RWPE2 (cell line): ENCODE measurements at regions not wholly inside any gene's neighbourhood (a gene's known extent, or its start where the extent isn't known, plus 50 kb on each side); places are given as distances from the start of the nearest gene placed in this dataset.

ENCODE experiments used
- ATAC-seq: fragments of 200-7000 bp; cut with Tn5 transposase; 3 replicates; pipeline ENCODE4 v1.9.1; 2021; ENCODE audit warnings: low read depth
- DNase-seq: peaks from one replicate; pipeline ENCODE4 v3.0.0-alpha.2; 2020; ENCODE audit warnings: low spot score
- H3K27ac ChIP-seq: fragments of 450-650 bp; 2 replicates; pipeline ENCODE4 v1.5.1; 2017; ENCODE audit warnings: mild to moderate bottlenecking; ENCODE audit not compliant: poor library complexity, severe bottlenecking
- H3K27me3 ChIP-seq: fragments of 250-450 bp; sonication (Bioruptor Pico); 2 replicates; pipeline ENCODE4 v1.5.1; 2021; ENCODE audit warnings: mild to moderate bottlenecking, moderate library complexity; ENCODE audit not compliant: insufficient read depth, poor library complexity, severe bottlenecking
- H3K36me3 ChIP-seq: fragments of 250-450 bp; sonication (Bioruptor Pico); 2 replicates; pipeline ENCODE4 v1.5.1; 2020; ENCODE audit warnings: low read depth, mild to moderate bottlenecking, moderate library complexity
- H3K4me1 ChIP-seq: fragments of 250-450 bp; sonication (Bioruptor Pico); 2 replicates; pipeline ENCODE4 v1.5.1; 2021; ENCODE audit warnings: mild to moderate bottlenecking, moderate library complexity; ENCODE audit not compliant: insufficient read depth, poor library complexity, severe bottlenecking
- H3K4me3 ChIP-seq: fragments of 250-450 bp; sonication (Bioruptor Pico); 2 replicates; pipeline ENCODE4 v1.5.1; 2021; ENCODE audit warnings: mild to moderate bottlenecking, moderate library complexity; ENCODE audit not compliant: severe bottlenecking
- H3K9me3 ChIP-seq: fragments of 250-450 bp; sonication (Bioruptor Pico); 2 replicates; pipeline ENCODE4 v1.5.1; 2021; ENCODE audit warnings: mild to moderate bottlenecking, moderate library complexity; ENCODE audit not compliant: severe bottlenecking
- TF ChIP-seq, protein P1 (sequence below): fragments of 450-650 bp; IDR thresholded peaks from one replicate; pipeline ENCODE4 v1.5.1; 2017; ENCODE audit warnings: mild to moderate bottlenecking, moderate library complexity; ENCODE audit not compliant: poor library complexity, severe bottlenecking

- no peaks in the 10 kb centered on the region for H3K9me3 ChIP-seq
- H3K27ac ChIP-seq: no peak overlapping the region
- no peaks in the 10 kb centered on the region for H3K27me3 ChIP-seq
- TF ChIP-seq, protein P1, sequence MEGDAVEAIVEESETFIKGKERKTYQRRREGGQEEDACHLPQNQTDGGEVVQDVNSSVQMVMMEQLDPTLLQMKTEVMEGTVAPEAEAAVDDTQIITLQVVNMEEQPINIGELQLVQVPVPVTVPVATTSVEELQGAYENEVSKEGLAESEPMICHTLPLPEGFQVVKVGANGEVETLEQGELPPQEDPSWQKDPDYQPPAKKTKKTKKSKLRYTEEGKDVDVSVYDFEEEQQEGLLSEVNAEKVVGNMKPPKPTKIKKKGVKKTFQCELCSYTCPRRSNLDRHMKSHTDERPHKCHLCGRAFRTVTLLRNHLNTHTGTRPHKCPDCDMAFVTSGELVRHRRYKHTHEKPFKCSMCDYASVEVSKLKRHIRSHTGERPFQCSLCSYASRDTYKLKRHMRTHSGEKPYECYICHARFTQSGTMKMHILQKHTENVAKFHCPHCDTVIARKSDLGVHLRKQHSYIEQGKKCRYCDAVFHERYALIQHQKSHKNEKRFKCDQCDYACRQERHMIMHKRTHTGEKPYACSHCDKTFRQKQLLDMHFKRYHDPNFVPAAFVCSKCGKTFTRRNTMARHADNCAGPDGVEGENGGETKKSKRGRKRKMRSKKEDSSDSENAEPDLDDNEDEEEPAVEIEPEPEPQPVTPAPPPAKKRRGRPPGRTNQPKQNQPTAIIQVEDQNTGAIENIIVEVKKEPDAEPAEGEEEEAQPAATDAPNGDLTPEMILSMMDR: no peak
- H3K36me3 ChIP-seq: no peaks in the 10 kb centered on the region
- ATAC-seq (no peak), DNase-seq (no peak)
- no peaks in the 10 kb centered on the region for H3K4me1 ChIP-seq
- H3K4me3 ChIP-seq: no peak overlapping the region
Measured at GRCh38 chr4:84232309-84233095, 266.6 kb downstream of the NKX6-1 start.

GRCh38 chr4:84231539-84232055 is 267.5 kb downstream of the NKX6-1 start:
- H3K27me3 ChIP-seq: no peaks in the 10 kb centered on the region
- DNase-seq (no peak), ATAC-seq (no peak)
- no peak overlapping the region for H3K4me3 ChIP-seq
- H3K27ac ChIP-seq: no peak overlapping the region
- no peaks in the 10 kb centered on the region for H3K4me1 ChIP-seq
- H3K9me3 ChIP-seq: no peaks in the 10 kb centered on the region
- TF ChIP-seq, protein P1: no peak
- H3K36me3 ChIP-seq: no peaks in the 10 kb centered on the region

DNA sequence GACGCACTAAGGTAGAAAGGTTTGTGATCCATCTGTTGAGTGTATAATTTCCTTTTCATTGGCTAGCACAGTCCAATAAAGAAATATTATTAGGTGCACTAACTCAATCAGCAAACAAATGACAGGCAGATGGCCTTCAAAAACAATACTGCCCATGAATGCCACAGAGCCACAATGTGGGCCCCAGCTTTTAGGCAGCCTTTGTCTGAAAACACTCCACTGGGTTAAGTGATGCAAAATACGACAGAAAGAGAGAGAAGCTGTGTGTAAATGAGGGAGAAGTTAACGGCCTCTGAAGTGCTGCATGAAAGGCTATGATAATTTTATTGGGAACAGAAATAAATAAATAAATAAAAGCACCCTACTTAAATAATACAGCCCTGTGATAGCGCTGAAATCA is 274.6 kb downstream of the NKX6-1 start:
- H3K27me3 ChIP-seq: no peaks in the 10 kb centered on the region
- no peaks in the 10 kb centered on the region for H3K36me3 ChIP-seq
- TF ChIP-seq, protein P1: no peak
- no peaks in the 10 kb centered on the region for H3K9me3 ChIP-seq
- no peak overlapping the region for H3K4me3 ChIP-seq
- no peak for ATAC-seq
- H3K27ac ChIP-seq: no peak overlapping the region
- DNase-seq: no peak
- no peaks in the 10 kb centered on the region for H3K4me1 ChIP-seq

DNA sequence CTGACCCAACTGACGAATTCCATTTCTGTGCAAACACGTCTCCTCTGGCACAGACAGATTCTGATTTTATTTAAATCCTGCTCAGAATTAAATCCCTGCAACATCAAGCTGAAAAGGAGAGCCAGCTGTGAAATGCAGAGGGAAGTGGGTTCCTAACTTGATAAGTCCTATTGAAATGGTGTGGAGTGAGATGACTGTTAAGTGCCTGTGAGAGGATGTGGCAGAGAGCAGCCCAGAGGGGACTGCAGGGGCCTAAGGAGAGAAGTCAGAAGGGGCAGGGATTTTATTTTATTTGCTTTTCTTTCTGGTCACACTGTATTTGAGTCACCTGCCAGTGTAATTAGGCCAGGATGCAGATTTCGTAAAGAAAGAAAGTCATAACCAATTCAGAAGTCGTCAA is 277.4 kb downstream of the NKX6-1 start:
- ATAC-seq (no peak), DNase-seq (no peak)
- Histone ChIP-seq H3K27me3 (no peaks in the 10 kb centered on the region), H3K36me3 (no peaks in the 10 kb centered on the region), H3K27ac (no peak overlapping the region), H3K9me3 (no peaks in the 10 kb centered on the region), H3K4me3 (no peak overlapping the region), H3K4me1 (no peaks in the 10 kb centered on the region)
- TF ChIP-seq, protein P1: no peak

DNA sequence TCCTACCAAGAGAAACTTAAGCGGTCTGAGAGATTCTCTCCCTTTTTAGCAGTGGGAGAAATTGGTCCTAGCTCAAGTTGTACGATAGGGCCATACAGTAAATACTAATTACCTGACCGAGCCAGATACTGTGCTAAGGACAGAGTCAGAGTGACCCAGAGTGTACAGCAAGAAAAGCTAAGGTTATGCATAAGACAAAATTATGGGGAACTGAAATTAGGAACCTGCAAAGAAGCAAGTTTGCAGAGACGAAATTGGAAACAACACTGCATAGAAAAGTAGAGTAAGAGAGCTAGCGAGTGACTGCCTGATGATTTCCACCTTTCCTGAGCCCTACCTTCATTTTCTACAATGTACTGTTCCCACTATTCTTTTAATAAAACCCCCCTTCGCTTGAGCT is 278.1 kb downstream of the NKX6-1 start:
- DNase-seq (no peak), ATAC-seq (no peak; the same call in 2 of the 3 replicates)
- Histone ChIP-seq H3K4me3 (no peak overlapping the region), H3K9me3 (no peaks in the 10 kb centered on the region), H3K27me3 (no peaks in the 10 kb centered on the region), H3K4me1 (no peaks in the 10 kb centered on the region), H3K27ac (no peak overlapping the region), H3K36me3 (no peaks in the 10 kb centered on the region)
- TF ChIP-seq, protein P1: no peak
